ENCODE measurements at regions not wholly inside any gene's neighbourhood (a gene's known extent, or its start where the extent isn't known, plus 50 kb on each side); places are given as distances from the start of the nearest gene placed in this dataset.

GRCh38 chr1:34426325-34426896, 249.7 kb downstream of the C1orf94 start:
- no peaks in the 10 kb centered on the region for H4K20me1 ChIP-seq (ENCODE audit: control insufficient read depth, insufficient read depth, insufficient read length)
- TF ChIP-seq, protein P1, sequence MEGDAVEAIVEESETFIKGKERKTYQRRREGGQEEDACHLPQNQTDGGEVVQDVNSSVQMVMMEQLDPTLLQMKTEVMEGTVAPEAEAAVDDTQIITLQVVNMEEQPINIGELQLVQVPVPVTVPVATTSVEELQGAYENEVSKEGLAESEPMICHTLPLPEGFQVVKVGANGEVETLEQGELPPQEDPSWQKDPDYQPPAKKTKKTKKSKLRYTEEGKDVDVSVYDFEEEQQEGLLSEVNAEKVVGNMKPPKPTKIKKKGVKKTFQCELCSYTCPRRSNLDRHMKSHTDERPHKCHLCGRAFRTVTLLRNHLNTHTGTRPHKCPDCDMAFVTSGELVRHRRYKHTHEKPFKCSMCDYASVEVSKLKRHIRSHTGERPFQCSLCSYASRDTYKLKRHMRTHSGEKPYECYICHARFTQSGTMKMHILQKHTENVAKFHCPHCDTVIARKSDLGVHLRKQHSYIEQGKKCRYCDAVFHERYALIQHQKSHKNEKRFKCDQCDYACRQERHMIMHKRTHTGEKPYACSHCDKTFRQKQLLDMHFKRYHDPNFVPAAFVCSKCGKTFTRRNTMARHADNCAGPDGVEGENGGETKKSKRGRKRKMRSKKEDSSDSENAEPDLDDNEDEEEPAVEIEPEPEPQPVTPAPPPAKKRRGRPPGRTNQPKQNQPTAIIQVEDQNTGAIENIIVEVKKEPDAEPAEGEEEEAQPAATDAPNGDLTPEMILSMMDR (conservative IDR thresholded peaks at IDR 0.05), result no peak
- H2BK120ac ChIP-seq (ENCODE audit: low read depth, low read length, poor library complexity, severe bottlenecking), result no peak overlapping the region
- H3K27ac Mint-ChIP-seq, result no peak overlapping the region
- no peaks in the 10 kb centered on the region for H3K79me2 ChIP-seq (ENCODE audit: insufficient read depth, low read length)
- no peaks in the 10 kb centered on the region for H3K36me3 Mint-ChIP-seq (ENCODE audit: insufficient read depth in 1 of 3, low read depth in 3 of 3)
- H3K79me1 ChIP-seq (ENCODE audit: insufficient read depth, low read depth, low read length, poor library complexity, severe bottlenecking), result no peaks in the 10 kb centered on the region
- H4K8ac ChIP-seq (replicated peaks; ENCODE audit: insufficient read length, low read depth, low read length), result no peak overlapping the region
- no peak overlapping the region for H3K14ac ChIP-seq (ENCODE audit: insufficient read depth, low read length)
- no peak overlapping the region for H3K4me2 ChIP-seq (ENCODE audit: insufficient read depth, insufficient read length, low read length)
- H3K9me3 ChIP-seq (ENCODE audit: control insufficient read depth, low read depth, low read length), result no peaks in the 10 kb centered on the region
- H3K56ac ChIP-seq (ENCODE audit: insufficient read length, low read depth, low read length), result no peak overlapping the region
- H3K9ac ChIP-seq (ENCODE audit: extremely low read depth, insufficient read length, low read length), result no peak overlapping the region
- H3K4me1 ChIP-seq (ENCODE audit: insufficient read depth, low read length), result no peaks in the 10 kb centered on the region
- H3K27me3 ChIP-seq (ENCODE audit: insufficient read depth, low read length), result no peaks in the 10 kb centered on the region; the same call in 1 of the 2 replicates
- no peak overlapping the region for H3T11ph ChIP-seq (ENCODE audit: low read length)
- no peak overlapping the region for H3K27ac ChIP-seq (ENCODE audit: insufficient read length, low read depth, low read length)
- H2BK5ac ChIP-seq (ENCODE audit: insufficient read length, low read length), result no peak overlapping the region
- H4K91ac ChIP-seq (ENCODE audit: insufficient read length, low read depth, low read length), result no peak overlapping the region
- H3K4me1 Mint-ChIP-seq, result peaks cover 5 to 7% of the 10 kb centered on the region in 2 experiments; a peak in 2 of 4 replicates
- H3K9me3 Mint-ChIP-seq, result no peaks in the 10 kb centered on the region
- H3K4ac ChIP-seq (ENCODE audit: low read depth, low read length), result no peak overlapping the region
- H2AK5ac ChIP-seq (ENCODE audit: insufficient read length, low read length), result no peak overlapping the region
- no peak overlapping the region for H2BK12ac ChIP-seq (ENCODE audit: insufficient read length, low read depth, low read length)
- H2AFZ ChIP-seq (ENCODE audit: low read length), result no peak overlapping the region
- no peak overlapping the region for H3K4me3 Mint-ChIP-seq
- no peak overlapping the region for H4K5ac ChIP-seq (ENCODE audit: insufficient read length, low read depth, low read length)
- H3K23ac ChIP-seq (ENCODE audit: insufficient read length, low read depth, low read length), result no peak overlapping the region
- no peak overlapping the region for H2BK15ac ChIP-seq (ENCODE audit: low read depth, low read length)
- no peak for DNase-seq
- peaks cover 13% of the 10 kb centered on the region for H3K27me3 Mint-ChIP-seq (ENCODE audit: low read depth)
- no peak overlapping the region for H3K18ac ChIP-seq (ENCODE audit: insufficient read length, low read depth, low read length)
- no peak overlapping the region for H2BK20ac ChIP-seq (ENCODE audit: low read depth, low read length, poor library complexity, severe bottlenecking)
- H3K23me2 ChIP-seq (ENCODE audit: insufficient read length, low read depth, low read length, poor library complexity, severe bottlenecking), result no peaks in the 10 kb centered on the region

All from H9 (cell line).